K562 (cell line): ENCODE measurements at regions not wholly inside any gene's neighbourhood (a gene's known extent, or its start where the extent isn't known, plus 50 kb on each side); places are given as distances from the start of the nearest gene placed in this dataset.

ENCODE experiments used
- ATF7 ChIP-seq: fragments of 450-650 bp; IDR thresholded peaks from 2 replicates; pipeline ENCODE4 v1.7.1; 2014; ENCODE audit warnings: mild to moderate bottlenecking, moderate library complexity
- CREM ChIP-seq: IDR thresholded peaks from 2 replicates; pipeline ENCODE4 v1.6.1; 2014; ENCODE audit warnings: antibody characterized with exemption, low read depth
- DMBX1 ChIP-seq: fragments of 250-450 bp; sonication (Bioruptor Pico); IDR thresholded peaks from 2 replicates; pipeline ENCODE4 v1.8.0; 2022; ENCODE audit warnings: inconsistent platforms, mild to moderate bottlenecking, moderate library complexity, borderline replicate concordance
- EP300 ChIP-seq: IDR thresholded peaks from 2 replicates; pipeline ENCODE4 v1.6.1; 2012; ENCODE audit warnings: low read length, improper control_type of control experiment
- GTF2E2 ChIP-seq: fragments of 200-800 bp; sonication (Bioruptor generic); IDR thresholded peaks from 2 replicates; pipeline ENCODE4 v1.6.1; 2016; ENCODE audit warnings: missing genetic modification characterization, missing compliant biosample characterization
- HMG20A ChIP-seq: fragments of 450-650 bp; formaldehyde crosslinking; conservative IDR thresholded peaks from 2 replicates; pipeline ENCODE4 v1.4.0; 2020; ENCODE audit warnings: mild to moderate bottlenecking, mixed read lengths
- HMGN3 ChIP-seq: IDR thresholded peaks from 2 replicates; pipeline ENCODE4 v1.6.1; 2011; ENCODE audit warnings: borderline replicate concordance, low read depth, mild to moderate bottlenecking, mixed read lengths, low read length; ENCODE audit not compliant: insufficient read length; ENCODE audit errors: extremely low read depth
- HNRNPK ChIP-seq: fragments of 200-400 bp; formaldehyde crosslinking; IDR thresholded peaks from one replicate; pipeline ENCODE4 v1.6.1; 2018; ENCODE audit warnings: mild to moderate bottlenecking, low read depth, low read length; ENCODE audit not compliant: poor library complexity, severe bottlenecking
- IRF2 ChIP-seq: sonication (generic); formaldehyde crosslinking; IDR thresholded peaks from 2 replicates; pipeline ENCODE4 v1.8.1; 2022; ENCODE audit warnings: mild to moderate bottlenecking, missing genetic modification reagents
- KAT2B ChIP-seq: IDR thresholded peaks from one replicate; pipeline ENCODE4 v1.6.1; 2012; ENCODE audit warnings: low read depth, mild to moderate bottlenecking, control low read depth, inconsistent platforms, low read length, moderate library complexity
- MCM3 ChIP-seq: fragments of 450-650 bp; IDR thresholded peaks from 2 replicates; pipeline ENCODE4 v1.6.1; 2016
- MCM7 ChIP-seq, 2 experiments: fragments of 450-650 bp; IDR thresholded peaks; 2 replicates each; pipeline ENCODE4 v1.6.1; 2016 to 2018
- MYNN ChIP-seq, 2 experiments: sonication (generic); formaldehyde crosslinking in 1 of 2; IDR thresholded peaks; 2 replicates each; pipeline versions ENCODE4 v1.5.0 to v1.6.1; 2016 to 2020; ENCODE audit warnings: antibody characterized with exemption in 1 of 2, missing genetic modification reagents in 1 of 2
- RB1 ChIP-seq: fragments of 450-650 bp; IDR thresholded peaks from 2 replicates; pipeline ENCODE4 v1.6.1; 2017; ENCODE audit warnings: low read depth, mild to moderate bottlenecking
- RBFOX2 ChIP-seq: fragments of 200-400 bp; formaldehyde crosslinking; IDR thresholded peaks from 2 replicates; pipeline ENCODE4 v1.6.1; 2017; ENCODE audit warnings: low read depth, mild to moderate bottlenecking, low read length, moderate library complexity
- SNIP1 ChIP-seq: fragments of 450-650 bp; IDR thresholded peaks from 2 replicates; pipeline ENCODE4 v1.7.1; 2017; ENCODE audit warnings: low read depth, mild to moderate bottlenecking
- XRCC5 ChIP-seq: fragments of 200-400 bp; formaldehyde crosslinking; IDR thresholded peaks from 2 replicates; pipeline ENCODE4 v1.6.1; 2017; ENCODE audit warnings: low read depth, mild to moderate bottlenecking, low read length
- ZKSCAN3 ChIP-seq: fragments of 250-450 bp; sonication (Bioruptor Pico); IDR thresholded peaks from 2 replicates; pipeline ENCODE4 v1.4.0; 2020
- ZNF12 ChIP-seq: sonication (generic); formaldehyde crosslinking; IDR thresholded peaks from 2 replicates; pipeline ENCODE4 v1.4.0; 2020; ENCODE audit warnings: mild to moderate bottlenecking, missing genetic modification reagents
- ZNF76 ChIP-seq: fragments of 250-450 bp; sonication (Bioruptor Pico); IDR thresholded peaks from 2 replicates; pipeline ENCODE4 v1.4.0; 2020; ENCODE audit warnings: mild to moderate bottlenecking, moderate library complexity, borderline replicate concordance
- TF ChIP-seq, protein P1 (sequence below): sonication (generic); formaldehyde crosslinking; IDR thresholded peaks from 2 replicates; pipeline ENCODE4 v1.8.0; 2022; ENCODE audit warnings: mild to moderate bottlenecking, missing genetic modification reagents
- TF ChIP-seq, protein P2 (sequence below): fragments of 250-450 bp; sonication (Bioruptor Pico); IDR thresholded peaks from 2 replicates; pipeline ENCODE4 v1.9.0; 2021; ENCODE audit warnings: mild to moderate bottlenecking, inconsistent platforms
- TF ChIP-seq, protein P3 (sequence below): IDR thresholded peaks from 2 replicates; pipeline ENCODE4 v1.6.1; 2016; ENCODE audit warnings: missing genetic modification characterization, missing compliant biosample characterization
- TF ChIP-seq, protein P4 (sequence below): fragments of 250-450 bp; sonication (Bioruptor Pico); IDR thresholded peaks from 2 replicates; pipeline ENCODE4 v1.4.0; 2020; ENCODE audit warnings: mild to moderate bottlenecking, moderate library complexity

DNA sequence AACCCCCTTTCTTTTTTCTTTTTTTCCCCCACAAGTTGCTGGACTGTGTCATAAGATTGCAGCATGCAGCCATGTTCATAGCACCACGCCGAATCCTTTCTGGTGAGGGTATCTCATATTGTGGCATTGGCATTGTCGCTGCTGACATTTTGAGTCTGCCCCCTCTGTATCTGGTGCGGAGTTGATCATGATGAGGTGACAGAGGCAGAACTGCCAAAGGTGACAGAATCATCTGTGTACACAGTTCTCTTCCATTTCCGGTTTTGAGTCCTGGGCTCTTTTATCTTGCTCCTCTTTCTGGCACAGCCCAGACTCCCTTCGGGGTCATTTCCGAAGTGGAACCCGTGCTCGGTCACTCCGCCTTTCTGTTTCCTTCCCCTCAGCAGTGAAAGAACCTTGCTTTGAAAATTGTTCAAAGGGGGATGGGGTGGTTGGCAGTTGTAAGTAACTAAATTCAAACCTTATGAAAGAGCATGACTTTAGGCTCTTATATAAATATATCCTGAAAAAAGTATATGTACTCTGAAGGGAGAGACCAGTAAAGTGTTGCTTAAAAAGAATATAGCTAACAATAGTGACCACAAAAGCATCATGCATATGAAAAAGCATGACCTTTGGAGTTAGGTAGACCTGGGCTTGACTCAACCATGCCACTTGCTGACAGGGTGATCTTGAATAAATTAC, 55.0 kb upstream of the BMP2K start (continued):
- TF ChIP-seq, protein P1, sequence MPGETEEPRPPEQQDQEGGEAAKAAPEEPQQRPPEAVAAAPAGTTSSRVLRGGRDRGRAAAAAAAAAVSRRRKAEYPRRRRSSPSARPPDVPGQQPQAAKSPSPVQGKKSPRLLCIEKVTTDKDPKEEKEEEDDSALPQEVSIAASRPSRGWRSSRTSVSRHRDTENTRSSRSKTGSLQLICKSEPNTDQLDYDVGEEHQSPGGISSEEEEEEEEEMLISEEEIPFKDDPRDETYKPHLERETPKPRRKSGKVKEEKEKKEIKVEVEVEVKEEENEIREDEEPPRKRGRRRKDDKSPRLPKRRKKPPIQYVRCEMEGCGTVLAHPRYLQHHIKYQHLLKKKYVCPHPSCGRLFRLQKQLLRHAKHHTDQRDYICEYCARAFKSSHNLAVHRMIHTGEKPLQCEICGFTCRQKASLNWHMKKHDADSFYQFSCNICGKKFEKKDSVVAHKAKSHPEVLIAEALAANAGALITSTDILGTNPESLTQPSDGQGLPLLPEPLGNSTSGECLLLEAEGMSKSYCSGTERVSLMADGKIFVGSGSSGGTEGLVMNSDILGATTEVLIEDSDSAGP = no peak
- TF ChIP-seq, protein P2, sequence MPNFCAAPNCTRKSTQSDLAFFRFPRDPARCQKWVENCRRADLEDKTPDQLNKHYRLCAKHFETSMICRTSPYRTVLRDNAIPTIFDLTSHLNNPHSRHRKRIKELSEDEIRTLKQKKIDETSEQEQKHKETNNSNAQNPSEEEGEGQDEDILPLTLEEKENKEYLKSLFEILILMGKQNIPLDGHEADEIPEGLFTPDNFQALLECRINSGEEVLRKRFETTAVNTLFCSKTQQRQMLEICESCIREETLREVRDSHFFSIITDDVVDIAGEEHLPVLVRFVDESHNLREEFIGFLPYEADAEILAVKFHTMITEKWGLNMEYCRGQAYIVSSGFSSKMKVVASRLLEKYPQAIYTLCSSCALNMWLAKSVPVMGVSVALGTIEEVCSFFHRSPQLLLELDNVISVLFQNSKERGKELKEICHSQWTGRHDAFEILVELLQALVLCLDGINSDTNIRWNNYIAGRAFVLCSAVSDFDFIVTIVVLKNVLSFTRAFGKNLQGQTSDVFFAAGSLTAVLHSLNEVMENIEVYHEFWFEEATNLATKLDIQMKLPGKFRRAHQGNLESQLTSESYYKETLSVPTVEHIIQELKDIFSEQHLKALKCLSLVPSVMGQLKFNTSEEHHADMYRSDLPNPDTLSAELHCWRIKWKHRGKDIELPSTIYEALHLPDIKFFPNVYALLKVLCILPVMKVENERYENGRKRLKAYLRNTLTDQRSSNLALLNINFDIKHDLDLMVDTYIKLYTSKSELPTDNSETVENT = no peak
- TF ChIP-seq HNRNPK = no peak
- peak; percentile 71 for TF ChIP-seq ATF7
- TF ChIP-seq, protein P3, sequence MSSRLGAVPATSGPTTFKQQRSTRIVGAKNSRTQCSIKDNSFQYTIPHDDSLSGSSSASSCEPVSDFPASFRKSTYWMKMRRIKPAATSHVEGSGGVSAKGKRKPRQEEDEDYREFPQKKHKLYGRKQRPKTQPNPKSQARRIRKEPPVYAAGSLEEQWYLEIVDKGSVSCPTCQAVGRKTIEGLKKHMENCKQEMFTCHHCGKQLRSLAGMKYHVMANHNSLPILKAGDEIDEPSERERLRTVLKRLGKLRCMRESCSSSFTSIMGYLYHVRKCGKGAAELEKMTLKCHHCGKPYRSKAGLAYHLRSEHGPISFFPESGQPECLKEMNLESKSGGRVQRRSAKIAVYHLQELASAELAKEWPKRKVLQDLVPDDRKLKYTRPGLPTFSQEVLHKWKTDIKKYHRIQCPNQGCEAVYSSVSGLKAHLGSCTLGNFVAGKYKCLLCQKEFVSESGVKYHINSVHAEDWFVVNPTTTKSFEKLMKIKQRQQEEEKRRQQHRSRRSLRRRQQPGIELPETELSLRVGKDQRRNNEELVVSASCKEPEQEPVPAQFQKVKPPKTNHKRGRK = no peak
- TF ChIP-seq, protein P4, sequence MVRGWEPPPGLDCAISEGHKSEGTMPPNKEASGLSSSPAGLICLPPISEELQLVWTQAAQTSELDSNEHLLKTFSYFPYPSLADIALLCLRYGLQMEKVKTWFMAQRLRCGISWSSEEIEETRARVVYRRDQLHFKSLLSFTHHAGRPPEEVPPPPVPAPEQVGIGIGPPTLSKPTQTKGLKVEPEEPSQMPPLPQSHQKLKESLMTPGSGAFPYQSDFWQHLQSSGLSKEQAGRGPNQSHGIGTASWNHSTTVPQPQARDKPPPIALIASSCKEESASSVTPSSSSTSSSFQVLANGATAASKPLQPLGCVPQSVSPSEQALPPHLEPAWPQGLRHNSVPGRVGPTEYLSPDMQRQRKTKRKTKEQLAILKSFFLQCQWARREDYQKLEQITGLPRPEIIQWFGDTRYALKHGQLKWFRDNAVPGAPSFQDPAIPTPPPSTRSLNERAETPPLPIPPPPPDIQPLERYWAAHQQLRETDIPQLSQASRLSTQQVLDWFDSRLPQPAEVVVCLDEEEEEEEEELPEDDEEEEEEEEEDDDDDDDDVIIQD (CRISPR knock-in tag) = no peak
- no peak; the same call in 1 of the 2 replicates for TF ChIP-seq GTF2E2 (tag)
- TF ChIP-seq IRF2 (CRISPR knock-in tag) = no peak
- no peak for TF ChIP-seq HMG20A
- TF ChIP-seq EP300 = peak; percentile 97
- TF ChIP-seq HMGN3 = no peak
- TF ChIP-seq MCM3 = no peak
- TF ChIP-seq XRCC5 = no peak
- no peak for TF ChIP-seq ZNF76 (CRISPR knock-in tag)
- peak; percentile 68 for TF ChIP-seq MYNN (IDR thresholded peaks at IDR 0.05)
- no peak for TF ChIP-seq MYNN (CRISPR knock-in tag; IDR thresholded peaks at IDR 0.05)
- TF ChIP-seq CREM = peak; percentile 52; the same call in 1 of the 2 replicates
- TF ChIP-seq ZKSCAN3 (CRISPR knock-in tag) = no peak
- TF ChIP-seq RBFOX2 = peak; percentile 48
- TF ChIP-seq MCM7 (IDR thresholded peaks at IDR 0.05) = no peak
- no peak for TF ChIP-seq ZNF12 (CRISPR knock-in tag)
- TF ChIP-seq RB1 = no peak
- no peak for TF ChIP-seq SNIP1
- TF ChIP-seq DMBX1 = peak; percentile 77; the same call in 1 of the 2 replicates
- TF ChIP-seq KAT2B = no peak
